AG08395 (cell line): ENCODE measurements at regions not wholly inside any gene's neighbourhood (a gene's known extent, or its start where the extent isn't known, plus 50 kb on each side); places are given as distances from the start of the nearest gene placed in this dataset.
"Not testable (repeated sequence)": the region's sequence is repeated elsewhere in the genome, so short reads cannot be mapped to it uniquely, and the experiment has no call there.

Experiments
- DNase-seq: peaks from one replicate; pipeline ENCODE4 v3.0.0; 2012; ENCODE audit warnings: mixed read lengths, low spot score

- no peak for DNase-seq
Observed at GRCh38 chr10:60513281-60513680, 123.6 kb upstream of the ANK3 start.

- DNase-seq = no peak
Observed at GRCh38 chr10:60511477-60512229, 122.0 kb upstream of the ANK3 start.

GRCh38 chr10:60508831-60509230 is 119.2 kb upstream of the ANK3 start:
- no peak for DNase-seq

- DNase-seq = no peak
Observed at GRCh38 chr10:60508037-60508436, 118.4 kb upstream of the ANK3 start.

GRCh38 chr10:60502621-60503020 is 112.9 kb upstream of the ANK3 start:
- DNase-seq = no peak

- no peak for DNase-seq
Observed at GRCh38 chr10:60498985-60499384, 109.3 kb upstream of the ANK3 start.

GRCh38 chr10:60497364-60497763 is 107.7 kb upstream of the ANK3 start:
- DNase-seq = no peak

- no peak for DNase-seq
Observed at GRCh38 chr10:60496181-60496580, 106.5 kb upstream of the ANK3 start.

GRCh38 chr10:60495338-60496055 is 105.8 kb upstream of the ANK3 start:
- DNase-seq = no peak

- DNase-seq = no peak
Observed at GRCh38 chr10:60494774-60495173, 105.1 kb upstream of the ANK3 start.

- no peak for DNase-seq
Observed at GRCh38 chr10:60491162-60491561, 101.5 kb upstream of the ANK3 start.

- DNase-seq = no peak
Observed at GRCh38 chr10:60490013-60490412, 100.3 kb upstream of the ANK3 start.

- no peak for DNase-seq
Observed at GRCh38 chr10:60488111-60488669, 98.5 kb upstream of the ANK3 start.

- DNase-seq = no peak
Observed at GRCh38 chr10:60487543-60487942, 97.9 kb upstream of the ANK3 start.

GRCh38 chr10:60485025-60485424 is 95.3 kb upstream of the ANK3 start:
- no peak for DNase-seq

- DNase-seq = peak; percentile 69
Observed at GRCh38 chr10:60480865-60481563, 91.3 kb upstream of the ANK3 start.

GRCh38 chr10:60479305-60480020 is 89.8 kb upstream of the ANK3 start:
- no peak for DNase-seq

- DNase-seq = no peak
Observed at GRCh38 chr10:60476451-60476850, 86.8 kb upstream of the ANK3 start.

GRCh38 chr10:60473557-60473956 is 83.9 kb upstream of the ANK3 start:
- DNase-seq = no peak

GRCh38 chr10:60470091-60470490 is 80.4 kb upstream of the ANK3 start:
- no peak for DNase-seq

GRCh38 chr10:60469147-60469546 is 79.5 kb upstream of the ANK3 start:
- not testable (repeated sequence) for DNase-seq

GRCh38 chr10:60467202-60467546 is 77.5 kb upstream of the ANK3 start:
- no peak for DNase-seq
